ENCODE measurements at regions not wholly inside any gene's neighbourhood (a gene's known extent, or its start where the extent isn't known, plus 50 kb on each side); places are given as distances from the start of the nearest gene placed in this dataset.

DNA sequence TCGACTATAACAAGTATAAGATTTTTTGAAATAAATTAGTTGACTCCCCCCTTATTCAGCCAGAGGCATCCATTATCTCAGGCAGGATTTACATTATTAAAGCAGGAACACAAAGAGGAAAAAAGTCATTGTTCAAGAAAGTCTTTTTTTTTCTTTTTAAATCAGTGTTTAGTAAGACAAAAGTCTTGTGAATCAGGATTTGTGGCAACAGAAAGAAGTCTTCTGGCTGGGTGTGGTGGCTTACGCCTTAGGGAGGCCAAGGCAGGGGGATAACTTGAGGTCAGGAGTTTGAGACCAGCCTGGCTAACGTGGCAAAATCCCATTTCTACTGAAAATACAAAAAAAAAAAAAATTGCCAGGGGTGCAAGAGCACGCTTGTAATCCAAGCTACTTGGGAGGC, 505.5 kb downstream of the LMO4 start:
- DNase-seq: no peak

DNA sequence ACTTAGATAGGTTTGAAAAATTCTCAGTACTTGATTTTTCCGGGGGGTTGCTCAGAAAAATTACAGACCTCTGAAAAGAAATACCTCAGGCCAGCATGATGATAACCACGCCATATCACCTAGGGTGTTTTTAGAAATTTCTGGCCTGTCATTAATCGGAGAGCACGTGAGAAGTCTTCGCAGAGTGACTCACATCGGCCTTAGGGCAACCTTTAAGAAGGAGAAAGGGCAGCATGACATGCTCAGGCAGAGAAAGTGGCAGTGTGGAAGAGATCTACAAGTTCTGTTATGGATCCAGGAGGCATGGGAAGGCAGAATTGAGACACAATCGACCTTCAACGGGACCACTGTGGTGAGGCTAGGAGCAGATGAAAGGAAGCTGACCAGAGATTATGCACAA, 506.3 kb downstream of the LMO4 start:
- no peak for DNase-seq

DNA sequence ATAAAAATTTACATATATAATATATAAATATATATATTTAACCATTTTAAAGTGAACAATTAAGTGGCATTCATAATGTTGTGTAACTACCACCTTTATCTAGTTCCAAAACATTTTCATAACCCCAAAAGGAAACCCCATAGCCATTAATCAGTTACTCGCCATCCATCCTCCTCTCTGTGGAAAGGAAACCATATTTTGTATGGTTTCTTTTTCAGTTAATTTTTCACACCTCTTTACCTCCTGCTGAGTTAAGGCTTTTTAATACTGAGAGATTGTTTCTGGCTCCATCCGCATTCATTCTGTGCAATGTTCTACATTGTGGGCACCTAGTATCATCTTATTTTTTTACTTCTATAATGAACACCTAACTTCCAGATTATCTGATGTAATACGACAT, 512.1 kb downstream of the LMO4 start:
- DNase-seq: no peak

DNA sequence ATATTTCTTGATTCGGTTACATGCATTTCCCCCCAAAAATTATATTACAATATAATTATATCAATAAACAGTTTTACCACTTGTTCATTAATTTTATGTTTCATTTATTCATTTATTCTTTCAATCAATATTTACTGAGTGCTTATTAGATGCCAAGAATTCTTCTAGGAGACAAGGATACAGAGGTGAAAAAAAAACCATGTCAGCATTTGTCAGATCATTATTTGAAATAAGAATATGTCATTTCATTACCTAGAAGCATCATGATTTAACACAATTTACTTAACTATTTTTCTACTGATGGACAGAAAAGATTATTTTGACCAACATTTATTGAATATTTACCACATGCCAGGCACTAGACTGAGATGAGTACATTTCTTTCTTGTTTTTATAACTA, 512.7 kb downstream of the LMO4 start:
- DNase-seq: no peak

DNA sequence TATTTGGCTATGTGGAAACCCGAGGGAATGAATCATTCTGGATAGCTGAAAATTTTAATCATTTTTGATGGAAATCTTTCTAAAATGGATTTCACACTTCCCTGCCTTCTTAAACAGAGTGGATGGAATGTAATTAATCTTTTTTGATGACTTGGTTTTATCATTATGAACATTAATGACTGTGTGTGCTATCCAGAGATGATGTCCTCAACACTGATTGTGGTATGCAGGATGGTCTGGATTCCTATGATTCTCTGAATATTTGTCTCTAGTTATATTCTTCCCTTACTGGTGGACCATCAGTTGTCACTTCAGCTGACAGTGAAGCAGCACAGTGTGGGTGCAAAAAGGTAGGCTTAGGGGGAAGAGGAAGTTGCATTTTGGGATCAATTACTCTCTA, 513.5 kb downstream of the LMO4 start:
- DNase-seq: no peak

DNA sequence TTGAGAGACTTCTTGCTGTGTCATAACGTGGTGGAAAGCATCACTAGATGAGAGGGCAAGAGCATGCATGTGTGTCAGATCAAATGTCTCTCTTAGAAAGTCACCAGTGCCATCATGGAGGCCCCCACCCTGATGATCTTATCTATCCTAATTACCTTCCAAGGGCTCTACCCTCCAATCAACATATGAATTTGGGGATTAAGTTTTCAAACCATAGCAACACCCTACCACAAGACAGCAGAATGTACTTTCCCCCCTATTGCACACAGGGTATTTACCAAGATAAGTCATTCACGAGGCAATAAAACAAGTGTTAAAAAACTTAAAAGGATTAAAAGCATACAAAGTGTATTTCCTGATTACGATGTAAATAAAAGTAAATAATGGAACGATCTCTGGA, 515.6 kb downstream of the LMO4 start:
- DNase-seq: no peak

DNA sequence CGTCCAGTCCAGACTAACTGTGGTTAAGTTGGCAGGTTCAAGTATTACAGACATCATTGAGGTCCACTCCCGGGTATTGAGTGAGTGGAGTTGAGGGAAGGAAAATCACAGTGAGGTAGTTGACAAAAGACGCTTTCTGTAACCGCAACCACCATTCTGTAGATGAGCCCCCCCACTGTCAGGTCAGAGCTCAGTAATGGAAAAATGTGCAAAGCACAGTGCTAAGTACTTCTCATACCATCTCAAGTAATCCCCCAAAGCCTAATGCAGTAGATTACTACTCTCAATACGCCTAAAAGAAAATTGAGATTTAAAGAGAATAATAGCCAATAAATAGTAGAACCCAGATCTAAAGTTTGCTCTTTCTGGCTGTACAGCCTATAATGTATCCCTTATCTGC, 522.8 kb downstream of the LMO4 start:
- DNase-seq: no peak

DNA sequence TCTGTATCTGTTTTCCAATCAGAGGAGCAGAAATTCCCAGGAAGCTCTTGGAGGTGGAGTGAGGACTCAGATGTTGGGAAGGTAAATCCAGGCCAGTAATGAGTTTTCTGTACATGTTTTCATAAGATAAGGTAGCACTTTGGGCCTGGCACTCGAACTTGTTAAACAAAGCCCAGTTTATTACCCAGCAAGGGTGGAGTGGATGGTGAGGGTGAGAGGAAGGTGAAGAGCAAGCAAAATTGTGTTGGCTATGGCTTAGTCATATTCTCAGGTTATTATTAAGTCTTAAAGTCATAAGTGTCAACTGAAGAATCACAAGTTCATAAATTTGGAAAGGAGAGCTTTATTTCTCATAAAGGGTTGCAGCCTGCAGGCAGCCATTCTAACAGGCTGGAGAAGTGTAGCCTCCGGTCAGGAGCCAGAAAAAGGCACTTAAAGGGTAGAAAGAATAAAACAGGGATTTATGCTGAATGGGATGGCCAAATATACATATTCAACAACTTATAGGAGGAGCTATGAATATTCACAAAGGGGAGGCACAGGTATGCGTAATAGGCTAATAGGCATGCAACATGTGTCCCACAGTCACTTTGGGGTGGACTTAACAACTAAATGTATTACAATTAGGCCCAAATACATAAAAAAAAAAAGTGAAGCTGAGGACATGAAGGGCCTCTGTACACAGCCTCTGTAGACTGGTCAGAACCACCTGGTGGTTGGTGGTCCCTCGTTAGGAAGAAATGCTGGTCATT, 523.9 kb downstream of the LMO4 start:
- no peak for DNase-seq

DNA sequence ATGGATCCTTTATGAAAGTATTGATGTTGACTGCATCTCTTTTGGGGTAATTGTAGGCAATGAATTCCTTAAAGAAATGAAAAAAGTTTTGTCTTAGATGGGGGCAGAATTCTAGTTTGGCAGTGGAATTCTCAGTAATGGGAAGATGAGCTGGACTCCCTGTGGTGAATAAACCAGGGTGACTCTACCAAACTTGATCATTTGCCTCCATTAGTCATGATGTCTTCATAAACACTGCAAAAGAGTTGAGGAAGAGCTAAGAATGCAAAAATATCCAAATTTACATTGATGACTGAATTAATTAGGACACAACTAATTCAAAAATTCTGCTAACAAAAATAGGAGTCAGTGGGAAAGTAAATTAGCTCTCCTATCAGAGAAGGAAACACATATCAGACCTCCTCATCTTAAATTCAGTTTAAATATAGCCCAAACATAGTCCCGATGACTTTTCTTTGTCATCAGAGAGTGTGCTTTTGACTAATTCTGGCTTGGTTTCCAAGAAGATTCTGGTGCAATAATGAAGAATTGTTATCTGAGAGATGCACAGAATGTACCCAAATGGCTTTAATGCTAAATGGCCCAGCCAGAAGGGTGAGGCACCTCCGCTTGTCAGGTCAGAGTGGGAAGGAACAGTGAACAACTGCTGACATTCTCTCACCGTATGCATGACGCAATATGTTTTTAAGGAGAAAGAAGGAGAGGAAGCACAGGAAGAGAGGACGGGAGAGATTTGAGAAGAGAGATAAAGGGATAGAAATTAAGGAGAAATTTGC, 525.1 kb downstream of the LMO4 start:
- no peak for DNase-seq

DNA sequence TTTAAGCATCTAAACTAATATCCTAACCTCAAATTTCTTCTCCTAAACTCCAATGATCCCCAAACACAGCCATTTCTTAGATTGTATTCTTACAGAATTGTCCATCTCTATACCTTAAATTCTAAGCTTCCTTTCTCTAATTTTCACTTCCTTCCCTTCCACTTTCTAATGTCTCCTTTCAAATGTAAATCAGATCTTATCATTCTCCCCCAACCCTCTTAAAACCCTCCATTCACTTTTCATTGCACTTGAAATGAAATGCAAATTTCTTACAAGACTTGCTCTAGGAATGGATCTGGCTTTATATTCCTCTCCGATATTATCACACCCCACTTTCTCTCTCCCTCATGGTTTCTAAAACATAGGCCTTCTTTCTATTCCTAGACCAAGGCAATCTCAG, 534.6 kb downstream of the LMO4 start:
- no peak for DNase-seq

DNA sequence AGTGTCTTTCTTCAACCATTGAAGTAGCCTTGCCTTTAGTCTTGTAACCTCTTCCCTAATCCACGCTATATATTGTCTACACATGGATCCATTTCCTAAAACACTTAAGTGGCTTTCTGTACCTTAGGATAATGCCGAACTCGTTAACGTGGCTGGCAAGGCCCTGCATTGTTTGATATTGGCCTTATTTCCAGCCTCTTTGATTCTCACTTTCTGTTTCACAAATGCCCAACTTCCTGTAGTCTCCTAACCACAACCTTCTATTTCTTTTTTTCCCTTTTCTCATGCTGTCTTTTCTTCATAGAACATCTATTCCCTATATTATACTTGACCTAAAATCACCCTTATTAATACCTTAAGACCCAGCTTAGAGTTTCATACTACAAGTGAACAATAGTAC, 536.0 kb downstream of the LMO4 start:
- DNase-seq: no peak

DNA sequence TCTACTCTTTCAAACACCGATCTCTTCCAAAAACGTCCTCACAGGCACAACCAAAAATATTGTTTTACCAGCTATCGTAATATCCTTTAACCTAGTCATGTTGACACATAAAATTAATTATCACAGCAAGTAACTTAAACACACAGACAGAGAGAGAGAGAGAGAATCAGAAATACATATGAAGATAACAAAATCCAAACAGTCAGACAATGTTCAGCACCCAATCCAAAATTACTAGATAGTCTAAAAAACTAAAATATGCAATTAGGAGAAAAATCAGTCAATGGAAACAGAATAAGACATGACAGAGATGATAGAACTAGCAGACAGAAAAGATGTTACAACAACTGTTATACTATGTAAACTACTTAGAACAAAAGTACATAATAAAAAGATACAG, 537.7 kb downstream of the LMO4 start:
- no peak for DNase-seq

DNA sequence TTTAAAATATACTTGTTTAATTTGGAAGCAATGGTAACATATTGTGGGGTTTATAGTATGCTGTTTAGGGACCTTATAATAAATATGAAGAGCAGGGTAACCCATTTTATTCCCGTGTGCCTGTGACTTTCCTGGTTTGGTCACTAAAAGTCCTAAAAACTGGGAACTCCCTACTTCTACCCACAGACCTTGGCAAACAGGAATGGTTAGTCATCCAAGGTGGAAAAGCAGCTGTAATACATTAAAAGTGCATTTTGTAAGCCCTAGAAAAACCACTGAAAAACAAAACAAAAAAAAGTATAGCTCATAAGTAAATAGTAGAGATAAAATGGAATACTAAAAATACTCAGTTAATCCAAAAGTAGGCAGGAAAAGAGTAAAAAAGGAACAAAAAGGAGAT, 538.9 kb downstream of the LMO4 start:
- no peak for DNase-seq

DNA sequence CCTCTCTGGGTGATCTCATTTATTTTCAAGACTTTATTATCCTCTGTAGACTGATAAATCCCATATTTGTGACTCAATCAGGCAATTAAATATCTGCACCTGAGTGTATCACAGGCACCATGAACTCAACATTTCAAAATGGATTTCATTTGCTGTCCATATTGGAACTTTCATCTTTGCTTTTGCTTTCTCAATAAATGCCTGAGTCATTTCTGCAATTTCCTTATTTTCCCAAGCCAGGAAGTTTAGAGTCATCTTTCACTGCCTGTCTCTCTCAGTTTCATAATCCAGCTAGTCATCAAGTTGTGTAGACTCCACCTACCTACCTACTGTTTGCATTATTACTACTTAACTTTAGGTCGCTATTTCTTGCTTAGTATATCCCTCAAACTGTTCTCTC, 540.9 kb downstream of the LMO4 start:
- no peak for DNase-seq

DNA sequence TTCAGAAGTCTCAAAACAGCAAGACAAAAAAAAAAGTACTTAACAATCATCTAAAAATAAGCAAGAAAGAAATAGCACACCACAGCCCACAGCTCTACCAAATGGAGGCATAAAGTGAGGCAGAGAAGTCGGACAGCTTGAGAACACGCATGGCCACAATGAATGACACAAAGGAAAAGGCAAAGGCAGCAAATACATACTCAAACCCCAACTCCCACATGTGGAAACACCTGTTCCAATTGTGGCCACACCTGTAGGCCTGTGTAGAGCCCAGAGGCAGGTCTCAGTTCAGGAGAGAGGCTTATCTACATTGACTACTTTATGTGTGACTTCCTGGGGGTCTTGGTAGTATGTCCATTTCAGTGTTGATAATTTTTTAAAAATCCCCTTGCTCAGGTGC, 543.5 kb downstream of the LMO4 start:
- DNase-seq: no peak

DNA sequence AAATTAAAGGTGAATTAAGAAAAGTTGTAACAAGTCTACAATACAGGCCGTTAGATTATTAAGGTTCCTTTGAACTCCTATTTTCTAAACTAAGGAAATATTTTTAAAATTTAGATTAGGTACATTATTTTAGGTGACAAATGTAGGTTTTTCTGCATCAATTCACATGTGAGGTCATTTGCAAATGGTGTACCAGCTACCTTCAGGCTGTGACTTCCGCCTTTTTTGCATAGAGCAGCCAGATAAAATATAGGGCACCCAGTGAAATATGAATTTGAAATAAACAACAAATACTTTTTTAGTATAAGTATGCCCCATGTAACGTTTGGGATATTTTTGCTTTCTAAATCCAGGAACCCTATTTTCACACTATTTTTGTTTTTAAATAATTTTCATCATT, 544.0 kb downstream of the LMO4 start:
- DNase-seq: no peak

DNA sequence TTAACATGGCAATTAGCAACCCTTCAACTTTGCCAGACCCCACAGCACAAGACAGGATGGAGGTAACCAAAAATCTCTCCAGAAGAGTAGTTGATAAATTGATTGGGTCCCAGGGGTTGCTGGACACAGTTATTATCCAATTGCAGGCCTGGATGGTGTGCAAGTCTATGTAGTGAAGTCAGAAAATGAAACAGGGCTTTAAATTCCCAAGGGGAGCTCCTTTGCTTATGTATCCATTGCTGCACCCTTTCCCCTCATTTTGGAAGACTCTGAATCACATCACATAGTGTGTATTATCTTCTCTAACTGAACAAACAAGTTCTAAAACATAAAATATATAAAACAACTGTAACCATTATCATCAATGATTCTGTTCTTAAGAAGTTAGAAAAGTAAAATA, 550.2 kb downstream of the LMO4 start:
- no peak for DNase-seq

DNA sequence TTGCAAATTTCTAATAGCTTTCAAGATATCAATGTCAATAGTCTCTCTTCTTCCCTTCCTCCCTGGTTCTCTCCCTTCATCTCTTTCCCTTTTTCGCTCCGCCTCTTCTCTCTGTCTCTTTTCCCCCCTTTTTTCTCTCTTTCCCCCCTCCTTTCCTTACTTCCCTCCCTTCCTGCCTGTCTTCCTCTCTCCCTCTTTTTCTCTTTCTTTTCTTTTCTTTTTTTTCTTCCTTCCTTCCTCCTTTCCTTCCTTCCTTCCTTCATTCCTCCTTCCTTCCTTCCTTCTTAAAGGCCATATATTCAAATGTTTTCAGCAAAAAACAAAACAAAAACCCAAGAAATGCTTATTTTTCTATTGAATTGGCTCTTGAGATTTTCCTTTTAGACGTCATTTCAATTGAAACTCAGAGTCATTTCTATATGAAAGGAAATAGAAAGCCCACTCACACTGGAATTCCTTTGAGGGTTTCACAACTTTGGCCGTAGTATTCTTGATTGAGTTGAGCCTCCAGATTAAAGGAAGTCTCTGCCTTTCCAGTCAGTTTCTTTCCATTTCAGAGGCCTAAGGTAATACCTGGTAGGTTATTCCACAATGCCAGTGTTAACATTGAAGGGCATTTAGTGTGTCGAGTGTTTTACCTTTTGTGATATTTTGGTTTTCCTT, 551.5 kb downstream of the LMO4 start:
- DNase-seq: no peak

DNA sequence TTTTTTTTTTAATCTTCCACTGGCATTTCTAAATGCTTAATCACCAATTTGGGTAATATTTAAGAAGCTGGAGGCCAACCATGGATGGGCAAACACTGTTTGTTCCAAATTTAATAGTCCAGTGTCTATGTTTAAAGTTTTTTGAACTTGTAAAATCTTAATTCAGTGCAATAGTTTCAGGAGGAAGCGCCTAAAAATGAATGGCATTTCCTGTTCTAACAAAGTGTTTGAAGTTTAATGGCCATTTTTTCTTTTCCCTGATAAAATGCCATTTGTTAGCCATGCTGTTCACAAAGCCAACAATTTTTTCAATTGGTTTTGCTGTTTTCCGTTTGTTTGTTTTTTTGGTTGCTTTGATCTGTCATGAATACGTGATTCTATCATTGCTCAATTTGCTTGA, 552.1 kb downstream of the LMO4 start:
- no peak for DNase-seq

DNA sequence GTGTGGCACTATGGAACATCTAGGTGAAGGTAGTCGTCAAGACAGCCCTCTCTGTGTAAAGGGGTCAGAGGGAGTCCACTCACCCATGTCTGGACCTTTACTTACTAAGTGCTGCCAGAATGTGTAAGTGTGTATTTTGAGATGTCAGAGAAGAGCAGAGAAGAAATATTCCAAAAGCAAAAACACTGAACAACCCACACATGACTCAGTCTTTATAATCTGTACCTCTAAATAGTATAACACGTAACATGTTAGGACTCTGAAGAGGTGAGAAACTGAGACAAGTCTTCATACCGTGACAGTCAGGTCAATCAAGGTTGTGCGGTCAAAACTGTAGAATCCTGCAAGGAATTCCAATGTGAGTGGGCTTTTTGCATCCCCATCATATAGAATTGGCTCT, 555.2 kb downstream of the LMO4 start:
- DNase-seq: no peak

DNA sequence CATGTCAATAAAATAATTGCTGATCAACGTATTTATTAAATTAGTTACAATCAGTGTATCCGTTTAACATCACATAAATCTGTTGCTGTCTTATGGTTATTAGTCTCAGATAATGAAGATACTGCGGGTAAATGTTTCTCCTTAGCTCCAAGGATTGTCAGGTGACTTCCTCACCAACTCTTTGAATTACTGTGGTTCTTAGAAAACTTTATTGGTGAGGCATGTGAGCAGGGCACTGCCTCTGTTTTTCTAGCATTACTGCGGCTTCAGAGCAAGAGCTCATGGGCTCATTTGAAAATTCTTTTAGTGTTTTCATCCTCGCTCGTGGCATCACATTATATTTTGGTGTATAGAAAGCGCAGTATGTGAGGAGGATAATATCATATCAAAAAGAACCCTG, 555.9 kb downstream of the LMO4 start:
- DNase-seq: no peak

DNA sequence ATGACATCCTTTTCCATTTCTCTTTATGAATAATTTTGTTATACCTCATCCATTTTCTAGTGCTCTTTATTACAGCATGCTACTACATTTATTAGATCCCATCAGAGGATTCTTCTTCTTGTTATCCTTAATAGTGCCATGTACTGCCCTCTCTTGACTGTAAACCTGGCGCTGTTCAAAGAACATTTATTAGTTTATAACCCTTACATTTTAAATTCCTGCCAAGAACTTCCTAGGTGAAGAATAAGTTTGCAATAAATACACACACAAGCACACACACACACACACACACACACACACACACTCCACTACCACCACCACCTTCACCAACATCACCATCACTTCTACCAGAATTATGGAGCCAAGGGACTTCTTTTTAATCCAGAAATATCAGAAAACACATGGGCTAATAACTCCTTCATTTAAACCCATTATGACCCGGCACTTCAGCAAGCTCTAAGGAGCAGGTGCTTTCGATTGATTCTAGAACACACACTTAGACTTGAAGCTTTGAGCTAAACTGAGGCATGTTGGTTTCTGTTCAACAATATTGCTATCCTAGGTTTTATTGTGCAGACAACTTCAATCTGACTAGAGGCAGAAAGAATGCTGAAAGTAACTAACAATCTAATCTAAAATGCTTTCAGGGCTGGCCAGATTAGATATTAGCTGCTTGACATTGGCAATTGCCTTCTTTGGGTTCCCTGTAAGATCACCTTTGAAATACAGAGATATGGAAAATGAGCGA, 556.8 kb downstream of the LMO4 start:
- DNase-seq: no peak

DNA sequence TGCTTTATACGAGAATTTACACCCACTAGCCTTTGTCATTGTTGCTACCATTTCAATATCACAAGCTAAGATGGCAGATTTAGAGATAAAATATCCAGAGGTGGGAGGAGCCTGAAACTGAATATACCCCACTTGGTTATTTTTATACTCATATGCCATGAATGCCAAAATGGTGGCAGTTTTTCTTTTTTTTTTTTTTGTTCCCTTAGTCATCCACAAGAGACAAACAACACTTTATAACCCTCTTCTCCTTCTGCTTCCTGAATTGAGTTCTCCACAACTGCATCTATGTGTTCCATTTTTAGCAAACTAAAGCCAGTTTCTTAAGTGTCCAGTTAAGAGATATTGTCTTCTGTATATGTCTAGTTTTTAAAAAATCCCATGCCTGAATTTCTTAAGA, 558.4 kb downstream of the LMO4 start:
- DNase-seq: no peak

DNA sequence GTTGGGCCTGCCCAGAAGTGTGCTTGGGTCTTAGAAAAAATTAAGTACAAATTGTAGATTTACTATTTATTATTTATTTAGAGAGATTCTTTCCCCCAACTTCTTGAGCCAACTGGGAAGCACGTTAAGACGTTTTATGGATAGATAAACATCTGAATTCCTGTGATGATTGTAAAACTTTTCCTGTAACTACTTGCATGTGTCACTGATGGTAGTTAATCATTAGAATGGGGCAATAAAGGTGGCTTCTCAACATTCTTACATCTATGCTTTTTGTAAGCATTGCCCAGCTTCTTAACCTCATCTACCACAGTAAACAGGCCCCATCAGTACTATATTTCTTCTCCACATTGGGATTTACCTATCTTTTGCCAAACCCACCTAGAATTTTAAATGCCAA, 559.8 kb downstream of the LMO4 start:
- no peak for DNase-seq
